H9 (cell line): ENCODE measurements at regions not wholly inside any gene's neighbourhood (a gene's known extent, or its start where the extent isn't known, plus 50 kb on each side); places are given as distances from the start of the nearest gene placed in this dataset.

Experiments used
- DNase-seq: peaks from one replicate; pipeline ENCODE4 v3.0.0-alpha.2; 2017
- H2AFZ ChIP-seq: one replicate; pipeline ENCODE4 v1.6.1; 2013; ENCODE audit warnings: mild to moderate bottlenecking, low read length, control low read depth, moderate library complexity
- H2AK5ac ChIP-seq: 2 replicates; pipeline ENCODE4 v1.6.1; 2013; ENCODE audit warnings: low read length, control low read depth, mixed read lengths; ENCODE audit not compliant: insufficient read length
- H2BK120ac ChIP-seq: one replicate; pipeline ENCODE4 v1.6.1; 2013; ENCODE audit warnings: low read depth, mild to moderate bottlenecking, low read length, control low read depth, inconsistent platforms; ENCODE audit not compliant: poor library complexity, severe bottlenecking
- H2BK12ac ChIP-seq: 2 replicates; pipeline ENCODE4 v1.6.1; 2013; ENCODE audit warnings: low read length, control low read depth, mixed read lengths, low read depth; ENCODE audit not compliant: insufficient read length
- H2BK15ac ChIP-seq: 2 replicates; pipeline ENCODE4 v1.6.1; 2013; ENCODE audit warnings: low read depth, low read length, control low read depth
- H2BK20ac ChIP-seq: one replicate; pipeline ENCODE4 v1.6.1; 2013; ENCODE audit warnings: low read depth, mild to moderate bottlenecking, low read length, control low read depth, inconsistent platforms; ENCODE audit not compliant: poor library complexity, severe bottlenecking
- H2BK5ac ChIP-seq: 2 replicates; pipeline ENCODE4 v1.6.1; 2013; ENCODE audit warnings: low read length, control low read depth, mixed read lengths; ENCODE audit not compliant: insufficient read length
- H3K14ac ChIP-seq: 2 replicates; pipeline ENCODE4 v1.6.1; 2013; ENCODE audit warnings: low read length, control low read depth; ENCODE audit not compliant: insufficient read depth
- H3K18ac ChIP-seq: 2 replicates; pipeline ENCODE4 v1.6.1; 2013; ENCODE audit warnings: low read depth, mild to moderate bottlenecking, mixed read lengths, low read length, control low read depth; ENCODE audit not compliant: insufficient read length
- H3K23ac ChIP-seq: 2 replicates; pipeline ENCODE4 v1.6.1; 2013; ENCODE audit warnings: low read length, control low read depth, mixed read lengths, low read depth; ENCODE audit not compliant: insufficient read length
- H3K23me2 ChIP-seq: 2 replicates; pipeline ENCODE4 v1.6.1; 2013; ENCODE audit warnings: low read depth, mild to moderate bottlenecking, mixed read lengths, low read length, control low read depth; ENCODE audit not compliant: insufficient read length, poor library complexity, severe bottlenecking
- H3K27ac ChIP-seq: 2 replicates; pipeline ENCODE4 v1.5.1; 2013; ENCODE audit warnings: low read length, control low read depth, mixed read lengths, low read depth; ENCODE audit not compliant: insufficient read length
- H3K27me3 ChIP-seq: 2 replicates; pipeline ENCODE4 v1.6.1; 2013; ENCODE audit warnings: low read length, control low read depth, inconsistent platforms; ENCODE audit not compliant: insufficient read depth
- H3K4ac ChIP-seq: 2 replicates; pipeline ENCODE4 v1.6.1; 2013; ENCODE audit warnings: low read depth, mild to moderate bottlenecking, control low read depth, inconsistent platforms, low read length, moderate library complexity
- H3K4me1 ChIP-seq: 2 replicates; pipeline ENCODE4 v1.6.1; 2013; ENCODE audit warnings: low read length, control low read depth, inconsistent platforms; ENCODE audit not compliant: insufficient read depth
- H3K4me2 ChIP-seq: 2 replicates; pipeline ENCODE4 v1.6.1; 2013; ENCODE audit warnings: low read length, control low read depth, mixed read lengths; ENCODE audit not compliant: insufficient read length, insufficient read depth
- H3K56ac ChIP-seq: 2 replicates; pipeline ENCODE4 v1.6.1; 2013; ENCODE audit warnings: low read depth, mild to moderate bottlenecking, mixed read lengths, low read length, control low read depth; ENCODE audit not compliant: insufficient read length
- H3K79me1 ChIP-seq: 2 replicates; pipeline ENCODE4 v1.6.1; 2013; ENCODE audit warnings: low read depth, mild to moderate bottlenecking, moderate library complexity, low read length, control low read depth, inconsistent platforms; ENCODE audit not compliant: insufficient read depth, poor library complexity, severe bottlenecking
- H3K79me2 ChIP-seq: 2 replicates; pipeline ENCODE4 v1.6.1; 2013; ENCODE audit warnings: low read length, control low read depth, inconsistent platforms; ENCODE audit not compliant: insufficient read depth
- H3K9ac ChIP-seq: 2 replicates; pipeline ENCODE4 v1.6.1; 2013; ENCODE audit warnings: low read length, control low read depth, mixed read lengths; ENCODE audit not compliant: insufficient read length; ENCODE audit errors: extremely low read depth
- H3K9me3 ChIP-seq: one replicate; pipeline ENCODE4 v1.6.1; 2013; ENCODE audit warnings: low read depth, low read length, inconsistent platforms; ENCODE audit not compliant: control insufficient read depth
- H3T11ph ChIP-seq: one replicate; pipeline ENCODE4 v1.6.1; 2013; ENCODE audit warnings: mild to moderate bottlenecking, low read length, control low read depth, inconsistent platforms
- H4K20me1 ChIP-seq: one replicate; pipeline ENCODE4 v1.6.1; 2013; ENCODE audit not compliant: control insufficient read depth, insufficient read length, insufficient read depth
- H4K5ac ChIP-seq: 2 replicates; pipeline ENCODE4 v1.6.1; 2013; ENCODE audit warnings: low read depth, mild to moderate bottlenecking, mixed read lengths, low read length, control low read depth; ENCODE audit not compliant: insufficient read length
- H4K8ac ChIP-seq: replicated peaks from 2 replicates; pipeline ENCODE4 v1.6.1; 2013; ENCODE audit warnings: low read length, control low read depth, mixed read lengths, low read depth; ENCODE audit not compliant: insufficient read length
- H4K91ac ChIP-seq: 2 replicates; pipeline ENCODE4 v1.6.1; 2013; ENCODE audit warnings: low read depth, mild to moderate bottlenecking, moderate library complexity, mixed read lengths, low read length, control low read depth; ENCODE audit not compliant: insufficient read length
- H3K27ac Mint-ChIP-seq, 3 experiments: 2 replicates in 2 of 3; 3 replicates in 1 of 3; pipeline ENCODE4 v1.8.0; 2020 to 2021; ENCODE audit warnings: mixed read lengths in 3 of 3, mild to moderate bottlenecking in 1 of 3, moderate library complexity in 1 of 3
- H3K27me3 Mint-ChIP-seq: 2 replicates; pipeline ENCODE4 v1.8.0; 2021; ENCODE audit warnings: low read depth, mild to moderate bottlenecking, moderate library complexity, mixed read lengths
- H3K36me3 Mint-ChIP-seq, 3 experiments: 2 replicates in 2 of 3; 3 replicates in 1 of 3; pipeline ENCODE4 v1.8.0; 2020 to 2021; ENCODE audit warnings: low read depth in 3 of 3, mixed read lengths in 3 of 3; ENCODE audit not compliant: insufficient read depth in 1 of 3
- H3K4me1 Mint-ChIP-seq, 2 experiments: 2 replicates each; pipeline ENCODE4 v1.8.0; 2020; ENCODE audit warnings: mixed read lengths in 2 of 2
- H3K4me3 Mint-ChIP-seq, 2 experiments: 2 replicates in 1 of 2; 3 replicates in 1 of 2; pipeline ENCODE4 v1.8.0; 2020 to 2021; ENCODE audit warnings: mild to moderate bottlenecking in 2 of 2, mixed read lengths in 2 of 2, moderate library complexity in 1 of 2
- H3K9me3 Mint-ChIP-seq, 2 experiments: 2 replicates in 1 of 2; 3 replicates in 1 of 2; pipeline ENCODE4 v1.8.0; 2020; ENCODE audit warnings: mild to moderate bottlenecking in 2 of 2, mixed read lengths in 2 of 2, moderate library complexity in 1 of 2
- CTCF ChIP-seq: fragments of 200-600 bp; sonication (generic); conservative IDR thresholded peaks from 3 replicates; pipeline ENCODE4 v1.8.0; 2021; ENCODE audit warnings: antibody characterized with exemption, mild to moderate bottlenecking
- WGBS: extraction: QIAGEN DNeasy Blood & Tissue Kit; methylation state at CpG from one replicate; pipeline ENCODE4 v1.1.7; 2013; ENCODE audit warnings: missing lambda C conversion rate, low lambda C conversion rate, mixed read lengths; ENCODE audit not compliant: insufficient read length; ENCODE audit errors: extremely low coverage; 5-methylcytosine and 5-hydroxymethylcytosine counted together

GRCh38 chr4:125808022-125808421, 493.3 kb downstream of the FAT4 start:
- no CpG with 5 or more reads among the region's 3 CpGs for WGBS
- H4K5ac ChIP-seq, result no peak overlapping the region
- H2BK15ac ChIP-seq, result no peak overlapping the region
- no peak overlapping the region for H3T11ph ChIP-seq
- no peak overlapping the region for H2AK5ac ChIP-seq
- no peak overlapping the region for H4K8ac ChIP-seq
- H3K9me3 Mint-ChIP-seq, result no peaks in the 10 kb centered on the region
- no peak for DNase-seq
- no peaks in the 10 kb centered on the region for H3K36me3 Mint-ChIP-seq
- H3K23me2 ChIP-seq, result no peaks in the 10 kb centered on the region
- no peaks in the 10 kb centered on the region; the same call in 1 of the 2 replicates for H3K4me1 ChIP-seq
- H3K14ac ChIP-seq, result no peak overlapping the region
- no peak overlapping the region for H3K4me3 Mint-ChIP-seq
- H3K4me1 Mint-ChIP-seq, result peaks cover 5 to 9% of the 10 kb centered on the region in 2 experiments; a peak in 3 of 4 replicates
- H3K27ac ChIP-seq, result no peak overlapping the region
- no peak overlapping the region for H3K9ac ChIP-seq
- H3K18ac ChIP-seq, result no peak overlapping the region
- no peaks in the 10 kb centered on the region for H3K27me3 Mint-ChIP-seq
- TF ChIP-seq CTCF, result no peak
- H2AFZ ChIP-seq, result no peak overlapping the region
- no peaks in the 10 kb centered on the region for H3K9me3 ChIP-seq
- H2BK120ac ChIP-seq, result no peak overlapping the region
- no peak overlapping the region for H4K91ac ChIP-seq
- no peak overlapping the region for H2BK12ac ChIP-seq
- no peaks in the 10 kb centered on the region for H3K79me2 ChIP-seq
- no peak overlapping the region for H2BK5ac ChIP-seq
- no peaks in the 10 kb centered on the region for H3K79me1 ChIP-seq
- H4K20me1 ChIP-seq, result no peaks in the 10 kb centered on the region
- no peak overlapping the region for H3K4me2 ChIP-seq
- no peak overlapping the region for H2BK20ac ChIP-seq
- no peak overlapping the region for H3K23ac ChIP-seq
- no peak overlapping the region for H3K56ac ChIP-seq
- no peak overlapping the region for H3K27ac Mint-ChIP-seq
- H3K4ac ChIP-seq, result no peak overlapping the region
- no peaks in the 10 kb centered on the region for H3K27me3 ChIP-seq
